GM19463 (cell line): ENCODE measurements at regions not wholly inside any gene's neighbourhood (a gene's known extent, or its start where the extent isn't known, plus 50 kb on each side); places are given as distances from the start of the nearest gene placed in this dataset.
"Not testable (repeated sequence)": the region's sequence is repeated elsewhere in the genome, so short reads cannot be mapped to it uniquely, and the experiment has no call there.

Source experiments
- ATAC-seq: cut with Tn5 transposase; IDR thresholded peaks from one replicate; pipeline ENCODE4 v1.9.1; 2021; ENCODE audit warnings: mild to moderate bottlenecking, moderate library complexity; ENCODE audit not compliant: unreplicated experiment

GRCh38 chr7:17083392-17084165 lies 201.8 kb upstream of the AGR3 start:
- no peak for ATAC-seq

GRCh38 chr7:17084166-17084475 lies 202.3 kb upstream of the AGR3 start:
- ATAC-seq: no peak

- no peak for ATAC-seq
Measured at GRCh38 chr7:17085186-17085585, 203.4 kb upstream of the AGR3 start.

- no peak for ATAC-seq
Measured at GRCh38 chr7:17086403-17086802, 204.6 kb upstream of the AGR3 start.

- ATAC-seq: no peak
Measured at GRCh38 chr7:17090751-17091150, 207.7 kb upstream of the AHR start.

- no peak for ATAC-seq
Measured at GRCh38 chr7:17093461-17093860, 205.0 kb upstream of the AHR start.

- ATAC-seq: no peak
Measured at GRCh38 chr7:17094963-17095574, 203.4 kb upstream of the AHR start.

- no peak for ATAC-seq
Measured at GRCh38 chr7:17095931-17096330, 202.5 kb upstream of the AHR start.

GRCh38 chr7:17097668-17098297 lies 200.7 kb upstream of the AHR start:
- peak; percentile 60 for ATAC-seq

GRCh38 chr7:17098515-17098914 lies 199.9 kb upstream of the AHR start:
- ATAC-seq: no peak

GRCh38 chr7:17099083-17099973 lies 199.1 kb upstream of the AHR start:
- ATAC-seq: no peak

- ATAC-seq: not testable (repeated sequence)
Measured at GRCh38 chr7:17099974-17100509, 198.4 kb upstream of the AHR start.

- ATAC-seq: no peak
Measured at GRCh38 chr7:17101207-17101696, 197.2 kb upstream of the AHR start.

GRCh38 chr7:17103170-17103569 lies 195.3 kb upstream of the AHR start:
- ATAC-seq: no peak

GRCh38 chr7:17103984-17104383 lies 194.5 kb upstream of the AHR start:
- no peak for ATAC-seq

- no peak for ATAC-seq
Measured at GRCh38 chr7:17104419-17104818, 194.0 kb upstream of the AHR start.

- no peak for ATAC-seq
Measured at GRCh38 chr7:17105701-17106100, 192.8 kb upstream of the AHR start.

GRCh38 chr7:17108049-17108584 lies 190.3 kb upstream of the AHR start:
- no peak for ATAC-seq

GRCh38 chr7:17109020-17109419 lies 189.4 kb upstream of the AHR start:
- ATAC-seq: no peak

- ATAC-seq: not testable (repeated sequence)
Measured at GRCh38 chr7:17113770-17114169, 184.7 kb upstream of the AHR start.

- no peak for ATAC-seq
Measured at GRCh38 chr7:17118412-17118811, 180.0 kb upstream of the AHR start.
